Ovary (tissue), 7 donors: ENCODE measurements at regions not wholly inside any gene's neighbourhood (a gene's known extent, or its start where the extent isn't known, plus 50 kb on each side); places are given as distances from the start of the nearest gene placed in this dataset.

Source experiments
- DNase-seq, 5 donors: peaks; one replicate each; pipeline ENCODE4 v3.0.0-alpha.2; 2019 to 2020
- H3K27ac ChIP-seq, 2 donors: fragments of 200-600 bp; one replicate each; pipeline versions ENCODE4 v1.5.1 to v1.8.0; 2019 to 2022
- H3K27me3 ChIP-seq: fragments of 200-600 bp; one replicate; pipeline ENCODE4 v1.8.0; 2022
- H3K36me3 ChIP-seq: fragments of 200-600 bp; sonication (generic); one replicate; pipeline ENCODE4 v1.5.1; 2019
- H3K4me1 ChIP-seq: one replicate; pipeline ENCODE4 v1.8.1; 2013; ENCODE audit warnings: mild to moderate bottlenecking, moderate library complexity; ENCODE audit not compliant: insufficient read depth
- H3K4me3 ChIP-seq: fragments of 200-600 bp; sonication (generic); one replicate; pipeline ENCODE4 v1.5.1; 2017
- H3K9me3 ChIP-seq, 2 donors: fragments of 200-600 bp in 1 of 2; sonication (generic) in 1 of 2; one replicate each; pipeline versions ENCODE4 v1.5.1 to v1.8.1; 2013 to 2019; ENCODE audit warnings: mild to moderate bottlenecking in 1 of 2, moderate library complexity in 1 of 2
- CTCF ChIP-seq, 3 donors: fragments of 450-650 bp in 2 of 3; fragments of 200-600 bp in 1 of 3; IDR thresholded peaks; one replicate each; pipeline versions ENCODE4 v1.5.1 to v1.8.0; 2016 to 2022; ENCODE audit warnings: antibody characterized with exemption in 3 of 3, mild to moderate bottlenecking in 1 of 3
- EP300 ChIP-seq: sonication (generic); formaldehyde crosslinking; IDR thresholded peaks from one replicate; pipeline ENCODE4 v1.6.1; 2017; ENCODE audit warnings: antibody characterized with exemption
- POLR2A ChIP-seq: fragments of 450-650 bp; IDR thresholded peaks from one replicate; pipeline ENCODE4 v1.6.1; 2017; ENCODE audit warnings: antibody characterized with exemption, mild to moderate bottlenecking, moderate library complexity
- WGBS, 3 donors: extraction: QIAGEN DNeasy Blood & Tissue Kit in 1 of 3; methylation state at CpG; one replicate each; pipeline versions ENCODE4 v1.1.5 to v1.1.7; 2013 to 2017; 5-methylcytosine and 5-hydroxymethylcytosine counted together
- intact Hi-C, 4 donors: fragments of 100-400 bp; cut with DNase I; formaldehyde crosslinking; loops; one replicate each; pipeline versions ENCODE4 v1.11.0 to v1.15.1; 2022 to 2023
- donor health status: DM: no; HTN: no; CAD: no; lungs with moderate emphysema.
- donor health status: DM: no; HTN: no; CAD: no.
- donor health status: Bipolar disorder and iron deficiency.
- donor health status: DM: no; HTN: no; CAD: no.
- donor health status: DM: yes; HTN: yes; CAD: no.

GRCh38 chr18:22728481-22729105, 204.5 kb upstream of the RBBP8 start:
- Histone ChIP-seq H3K9me3 (no peaks in the 10 kb centered on the region), H3K4me3 (no peak overlapping the region), H3K27ac (no peak overlapping the region), H3K27me3 (no peaks in the 10 kb centered on the region), H3K4me1 (no peaks in the 10 kb centered on the region), H3K36me3 (no peaks in the 10 kb centered on the region)
- intact Hi-C loops = no loop called here
- TF ChIP-seq EP300 = no peak
- no peak for TF ChIP-seq CTCF (IDR thresholded peaks at IDR 0.05)
- TF ChIP-seq POLR2A = no peak
- DNase-seq = no peak
- WGBS, 3 donors = 27 to 35% (median 28%) methylated on average over 1 of the region's 1 CpG

- 65 to 84% (median 74%) methylated on average over 2 of the region's 2 CpGs for WGBS, 3 donors
- no peaks in the 10 kb centered on the region for H3K36me3 ChIP-seq
- no peak overlapping the region for H3K27ac ChIP-seq
- no peaks in the 10 kb centered on the region for H3K9me3 ChIP-seq
- no peaks in the 10 kb centered on the region for H3K27me3 ChIP-seq
- no peak overlapping the region for H3K4me3 ChIP-seq
- TF ChIP-seq CTCF (IDR thresholded peaks at IDR 0.05) (no peak), EP300 (no peak), POLR2A (no peak)
- intact Hi-C loops = no loop called here
- no peaks in the 10 kb centered on the region for H3K4me1 ChIP-seq
- no peak for DNase-seq
Measured at GRCh38 chr18:22731398-22731797, 201.7 kb upstream of the RBBP8 start.

- Histone ChIP-seq H3K4me3 (no peak overlapping the region), H3K27ac (no peak overlapping the region), H3K4me1 (no peaks in the 10 kb centered on the region), H3K36me3 (no peaks in the 10 kb centered on the region), H3K9me3 (no peaks in the 10 kb centered on the region), H3K27me3 (no peaks in the 10 kb centered on the region)
- TF ChIP-seq POLR2A (no peak), EP300 (no peak), CTCF (IDR thresholded peaks at IDR 0.05) (no peak)
- intact Hi-C loops = no loop called here
- no peak for DNase-seq
- 67 to 79% (median 75%) methylated on average over 4 of the region's 4 CpGs for WGBS, 3 donors
Measured at GRCh38 chr18:22734105-22734661, 198.9 kb upstream of the RBBP8 start.

- no peaks in the 10 kb centered on the region for H3K36me3 ChIP-seq
- H3K4me1 ChIP-seq = no peaks in the 10 kb centered on the region
- H3K27ac ChIP-seq = no peak overlapping the region
- 59 to 68% (median 63%) methylated on average over 7 of the region's 7 CpGs for WGBS, 3 donors
- DNase-seq = no peak
- no peak for TF ChIP-seq CTCF (IDR thresholded peaks at IDR 0.05)
- no peak for TF ChIP-seq POLR2A
- TF ChIP-seq EP300 = peak; percentile 47
- H3K9me3 ChIP-seq = no peaks in the 10 kb centered on the region
- intact Hi-C loops = no loop called here
- no peak overlapping the region for H3K4me3 ChIP-seq
- no peaks in the 10 kb centered on the region for H3K27me3 ChIP-seq
Measured at GRCh38 chr18:22734791-22735627, 198.1 kb upstream of the RBBP8 start.
